ENCODE measurements at regions not wholly inside any gene's neighbourhood (a gene's known extent, or its start where the extent isn't known, plus 50 kb on each side); places are given as distances from the start of the nearest gene placed in this dataset.

DNA sequence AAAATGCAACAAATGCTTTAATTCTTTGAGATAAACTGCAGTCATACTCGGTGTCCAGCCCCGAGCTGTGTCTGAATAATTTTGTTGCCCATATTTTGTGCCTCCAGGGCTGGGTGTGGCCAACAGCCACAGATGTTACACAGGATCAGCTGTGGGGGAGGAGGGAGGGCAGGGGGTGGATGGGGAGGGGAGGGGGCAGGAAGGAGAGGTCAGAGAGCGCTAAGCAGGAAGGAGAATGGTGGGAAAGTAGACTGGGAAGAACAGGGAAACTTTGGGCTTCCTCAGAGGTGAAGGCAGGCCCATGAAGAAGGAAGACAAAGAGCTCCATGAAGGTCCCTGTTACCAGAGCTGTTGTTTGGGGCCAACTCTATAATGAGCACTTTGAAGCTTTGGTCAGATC, 295.8 kb downstream of the COG6 start:
- TF ChIP-seq GATA3 (IDR thresholded peaks at IDR 0.05; ENCODE audit: low read depth, low read length) (no peak), GATA2 (IDR thresholded peaks at IDR 0.05; ENCODE audit: low read depth, low read length) (no peak)

Data from SH-SY5Y (cell line).